Right lobe of liver (tissue), 6 donors: ENCODE measurements at regions not wholly inside any gene's neighbourhood (a gene's known extent, or its start where the extent isn't known, plus 50 kb on each side); places are given as distances from the start of the nearest gene placed in this dataset.
"Not testable (repeated sequence)": the region's sequence is repeated elsewhere in the genome, so short reads cannot be mapped to it uniquely, and the experiment has no call there.

Source experiments
- ATAC-seq, 4 donors: fragments of 200-7000 bp; cut with Tn5 transposase; one replicate each; pipeline ENCODE4 v1.9.1; 2020; ENCODE audit warnings: mild to moderate bottlenecking in 4 of 4, moderate library complexity in 4 of 4
- DNase-seq, 3 donors: peaks; one replicate each; pipeline ENCODE4 v3.0.0-alpha.2; 2020
- H3K27ac ChIP-seq, 3 donors: fragments of 200-600 bp; one replicate each; pipeline ENCODE4 v1.8.0; 2022
- H3K27me3 ChIP-seq, 2 donors: fragments of 200-600 bp; one replicate each; pipeline ENCODE4 v1.8.0; 2022
- H3K36me3 ChIP-seq, 4 donors: fragments of 200-600 bp; sonication (generic) in 1 of 4; one replicate each; pipeline versions ENCODE4 v1.5.1 to v1.8.0; 2017 to 2022; ENCODE audit warnings: control low read depth in 1 of 4
- H3K4me1 ChIP-seq, 4 donors: fragments of 200-600 bp; sonication (generic) in 1 of 4; one replicate each; pipeline versions ENCODE4 v1.5.1 to v1.8.0; 2017 to 2022; ENCODE audit warnings: control low read depth in 1 of 4
- H3K4me3 ChIP-seq, 3 donors: fragments of 200-600 bp; one replicate each; pipeline ENCODE4 v1.8.0; 2022
- H3K9me3 ChIP-seq, 4 donors: fragments of 200-600 bp; sonication (generic) in 1 of 4; one replicate each; pipeline versions ENCODE4 v1.5.1 to v1.8.0; 2017 to 2022; ENCODE audit warnings: control low read depth in 1 of 4
- CTCF ChIP-seq, 4 donors: fragments of 200-600 bp in 3 of 4; fragments of 450-650 bp in 1 of 4; IDR thresholded peaks; one replicate each; pipeline versions ENCODE4 v1.5.1 to v1.8.0; 2016 to 2022; ENCODE audit warnings: antibody characterized with exemption in 4 of 4, mild to moderate bottlenecking in 2 of 4
- POLR2A ChIP-seq: fragments of 450-650 bp; IDR thresholded peaks from one replicate; pipeline ENCODE4 v1.6.1; 2017; ENCODE audit warnings: antibody characterized with exemption, mild to moderate bottlenecking
- WGBS: methylation state at CpG from one replicate; pipeline ENCODE4 v1.1.6; 2018; ENCODE audit warnings: low coverage, low lambda C conversion rate; ENCODE audit not compliant: insufficient coverage; ENCODE audit errors: missing lambda C conversion rate; 5-methylcytosine and 5-hydroxymethylcytosine counted together
- intact Hi-C, 2 donors: fragments of 100-400 bp; cut with DNase I; formaldehyde crosslinking; loops; one replicate each; pipeline versions ENCODE4 v1.11.2 to v1.14.1; 2022
- donor health status: DM: no; HTN: yes; CAD: no.
- donor health status: DM: no; HTN: no; CAD: no.
- donor health status: DM: no; HTN: no; CAD: no.
- donor health status: DM: no; HTN: yes; CAD: no.
- donor health status: DM: no; HTN: yes; CAD: no.

GRCh38 chr1:208351838-208352237 is 107.7 kb upstream of the PLXNA2 start:
- ATAC-seq (no peak), DNase-seq (no peak)
- H3K4me3 ChIP-seq, result no peak overlapping the region
- H3K4me1 ChIP-seq, result no peaks in the 10 kb centered on the region
- no peak for TF ChIP-seq POLR2A
- no peak for TF ChIP-seq CTCF (IDR thresholded peaks at IDR 0.05)
- H3K27ac ChIP-seq, result no peak overlapping the region
- WGBS, result 87% methylated on average over 8 of the region's 8 CpGs
- H3K36me3 ChIP-seq, result no peaks in the 10 kb centered on the region
- no peaks in the 10 kb centered on the region for H3K9me3 ChIP-seq
- H3K27me3 ChIP-seq, result no peaks in the 10 kb centered on the region
- intact Hi-C loops, result no loop called here

GRCh38 chr1:208353797-208354196 is 109.6 kb upstream of the PLXNA2 start:
- H3K27ac ChIP-seq, H3K4me1 ChIP-seq, H3K4me3 ChIP-seq, ATAC-seq, H3K27me3 ChIP-seq, H3K9me3 ChIP-seq, intact Hi-C loops, H3K36me3 ChIP-seq, DNase-seq: not testable (repeated sequence)
- WGBS, result 94% methylated on average over 5 of the region's 5 CpGs

GRCh38 chr1:208357644-208358507 is 113.7 kb upstream of the PLXNA2 start:
- intact Hi-C loops, result no loop called here
- H3K27me3 ChIP-seq, result no peaks in the 10 kb centered on the region
- peaks cover 0 to 6% (median 0%) of the 10 kb centered on the region in 4 donors for H3K4me1 ChIP-seq
- no peaks in the 10 kb centered on the region for H3K36me3 ChIP-seq
- peak overlapping the region in 2 of 3 donors; percentile 23 to 27 for H3K4me3 ChIP-seq
- WGBS, result 24% methylated on average over 8 of the region's 8 CpGs
- H3K27ac ChIP-seq, result peak overlapping the region in 1 of 3 donors; percentile 58
- DNase-seq (no peak), ATAC-seq (peak; percentile 58 to 76 (median 70))
- no peaks in the 10 kb centered on the region for H3K9me3 ChIP-seq
- no peak for TF ChIP-seq POLR2A
- no peak for TF ChIP-seq CTCF (IDR thresholded peaks at IDR 0.05)

- intact Hi-C loops, result no loop called here
- WGBS, result 72% methylated on average over 4 of the region's 4 CpGs
- Histone ChIP-seq H3K27ac (no peak overlapping the region), H3K9me3 (no peaks in the 10 kb centered on the region), H3K27me3 (no peaks in the 10 kb centered on the region), H3K4me3 (no peak overlapping the region), H3K36me3 (no peaks in the 10 kb centered on the region), H3K4me1 (peaks cover 0 to 6% (median 0%) of the 10 kb centered on the region in 4 donors)
- ATAC-seq, result no peak
- TF ChIP-seq POLR2A (no peak), CTCF (IDR thresholded peaks at IDR 0.05) (no peak)
- DNase-seq, result no peak
Observed at GRCh38 chr1:208358651-208359050, 114.5 kb upstream of the PLXNA2 start.

GRCh38 chr1:208362011-208362410 is 117.8 kb upstream of the PLXNA2 start:
- Histone ChIP-seq H3K4me1 (peaks cover 0 to 6% (median 0%) of the 10 kb centered on the region in 4 donors), H3K36me3 (no peaks in the 10 kb centered on the region), H3K4me3 (no peak overlapping the region), H3K27me3 (no peaks in the 10 kb centered on the region), H3K27ac (no peak overlapping the region), H3K9me3 (no peaks in the 10 kb centered on the region)
- intact Hi-C loops, result no loop called here
- DNase-seq (no peak), ATAC-seq (no peak)
- 76% methylated on average over 2 of the region's 2 CpGs for WGBS
- no peak for TF ChIP-seq CTCF (IDR thresholded peaks at IDR 0.05)
- TF ChIP-seq POLR2A, result no peak
